NT2/D1 (cell line): ENCODE measurements at regions not wholly inside any gene's neighbourhood (a gene's known extent, or its start where the extent isn't known, plus 50 kb on each side); places are given as distances from the start of the nearest gene placed in this dataset.

ENCODE experiments used
- SUZ12 ChIP-seq: IDR thresholded peaks from 2 replicates; pipeline ENCODE4 v1.6.1; 2011; ENCODE audit not compliant: insufficient read length, insufficient read depth; ENCODE audit errors: extremely low read depth
- YY1 ChIP-seq: IDR thresholded peaks from 2 replicates; pipeline ENCODE4 v1.6.1; 2011; ENCODE audit not compliant: insufficient read length, insufficient read depth
- ZNF274 ChIP-seq: IDR thresholded peaks from 2 replicates; pipeline ENCODE4 v1.6.1; 2011; ENCODE audit warnings: mild to moderate bottlenecking, low read depth, low read length

DNA sequence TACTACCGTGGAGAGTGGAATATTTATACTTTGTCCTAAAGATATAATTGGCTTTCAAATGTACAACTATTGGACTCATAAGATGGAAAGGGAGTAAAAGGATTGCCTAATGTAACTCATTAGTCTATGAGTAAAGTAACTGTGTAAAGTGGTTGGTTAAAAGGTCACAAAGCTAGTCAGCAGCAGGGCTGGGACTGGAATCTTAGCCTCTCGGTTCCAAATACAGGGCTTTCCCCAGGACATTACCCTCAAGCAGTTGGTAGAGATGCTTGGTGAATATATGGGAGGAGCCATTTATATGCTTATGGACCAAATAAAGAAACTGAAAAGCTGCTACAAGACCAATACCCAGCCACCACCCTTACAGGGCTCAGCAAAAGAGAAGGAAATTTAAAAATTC is 283.7 kb downstream of the HLX start:
- TF ChIP-seq YY1: no peak
- no peak for TF ChIP-seq SUZ12
- no peak for TF ChIP-seq ZNF274
